A673 (cell line): ENCODE measurements at regions not wholly inside any gene's neighbourhood (a gene's known extent, or its start where the extent isn't known, plus 50 kb on each side); places are given as distances from the start of the nearest gene placed in this dataset.

Experiments
- EZH2 ChIP-seq: fragments of 200-600 bp; sonication (generic); IDR thresholded peaks from 2 replicates; pipeline ENCODE4 v1.6.1; 2017; ENCODE audit warnings: borderline replicate concordance, low read depth, mild to moderate bottlenecking, mixed read lengths, antibody characterized with exemption, low read length; ENCODE audit not compliant: poor library complexity, severe bottlenecking
- TF ChIP-seq, protein P1 (sequence below): fragments of 300-800, 200-600 bp; sonication (generic); conservative IDR thresholded peaks from 2 replicates; pipeline ENCODE4 v1.5.1; 2017; ENCODE audit warnings: low read depth, mild to moderate bottlenecking, antibody characterized with exemption, low read length, moderate library complexity, mixed read lengths

DNA sequence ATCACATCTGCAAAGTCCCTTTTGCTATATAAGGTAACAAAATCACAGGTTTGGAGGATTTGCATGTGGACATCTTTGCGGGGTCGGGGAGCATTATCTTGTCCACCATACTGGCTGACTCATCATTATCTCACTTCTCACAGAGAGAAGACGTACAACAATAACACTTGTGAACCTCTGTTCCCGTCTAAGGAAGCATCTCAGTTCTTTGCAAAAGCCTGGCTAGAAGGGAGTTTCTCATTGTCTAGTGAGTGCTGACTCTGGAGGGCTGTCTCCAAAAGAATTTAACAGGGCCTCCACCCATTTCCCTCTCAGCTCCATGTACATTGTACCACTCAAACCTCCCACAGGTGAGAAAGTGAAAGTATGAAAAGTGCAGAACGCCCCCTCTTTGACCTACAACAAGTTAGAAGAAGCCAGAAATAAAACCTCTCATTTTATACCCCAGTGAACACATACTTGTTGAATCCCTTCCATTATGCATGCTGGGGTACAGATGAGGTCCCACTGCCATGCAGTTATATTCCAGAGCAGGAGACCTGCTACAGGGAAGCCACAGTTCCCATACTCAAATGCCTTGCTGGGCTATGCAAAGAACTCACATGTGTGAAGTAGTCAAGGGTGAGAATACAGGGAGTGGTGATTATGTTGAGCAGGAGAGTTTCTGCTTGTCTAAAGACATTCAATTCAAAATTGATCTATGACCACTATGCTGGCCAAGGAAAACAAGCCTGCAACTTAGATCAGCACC lies 121.7 kb upstream of the PRDX6 start:
- TF ChIP-seq EZH2: no peak
- TF ChIP-seq, protein P1, sequence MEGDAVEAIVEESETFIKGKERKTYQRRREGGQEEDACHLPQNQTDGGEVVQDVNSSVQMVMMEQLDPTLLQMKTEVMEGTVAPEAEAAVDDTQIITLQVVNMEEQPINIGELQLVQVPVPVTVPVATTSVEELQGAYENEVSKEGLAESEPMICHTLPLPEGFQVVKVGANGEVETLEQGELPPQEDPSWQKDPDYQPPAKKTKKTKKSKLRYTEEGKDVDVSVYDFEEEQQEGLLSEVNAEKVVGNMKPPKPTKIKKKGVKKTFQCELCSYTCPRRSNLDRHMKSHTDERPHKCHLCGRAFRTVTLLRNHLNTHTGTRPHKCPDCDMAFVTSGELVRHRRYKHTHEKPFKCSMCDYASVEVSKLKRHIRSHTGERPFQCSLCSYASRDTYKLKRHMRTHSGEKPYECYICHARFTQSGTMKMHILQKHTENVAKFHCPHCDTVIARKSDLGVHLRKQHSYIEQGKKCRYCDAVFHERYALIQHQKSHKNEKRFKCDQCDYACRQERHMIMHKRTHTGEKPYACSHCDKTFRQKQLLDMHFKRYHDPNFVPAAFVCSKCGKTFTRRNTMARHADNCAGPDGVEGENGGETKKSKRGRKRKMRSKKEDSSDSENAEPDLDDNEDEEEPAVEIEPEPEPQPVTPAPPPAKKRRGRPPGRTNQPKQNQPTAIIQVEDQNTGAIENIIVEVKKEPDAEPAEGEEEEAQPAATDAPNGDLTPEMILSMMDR: no peak
